CD4-positive, alpha-beta T cell treated with Interferon gamma for 1 hour (primary cell): ENCODE measurements at regions not wholly inside any gene's neighbourhood (a gene's known extent, or its start where the extent isn't known, plus 50 kb on each side); places are given as distances from the start of the nearest gene placed in this dataset.

Experiments used
- DNase-seq: peaks from one replicate; pipeline ENCODE4 v3.0.0-alpha.2; 2020

- DNase-seq: no peak
Measured at GRCh38 chr1:61028136-61028535, 54.2 kb upstream of the NFIA start.

DNA sequence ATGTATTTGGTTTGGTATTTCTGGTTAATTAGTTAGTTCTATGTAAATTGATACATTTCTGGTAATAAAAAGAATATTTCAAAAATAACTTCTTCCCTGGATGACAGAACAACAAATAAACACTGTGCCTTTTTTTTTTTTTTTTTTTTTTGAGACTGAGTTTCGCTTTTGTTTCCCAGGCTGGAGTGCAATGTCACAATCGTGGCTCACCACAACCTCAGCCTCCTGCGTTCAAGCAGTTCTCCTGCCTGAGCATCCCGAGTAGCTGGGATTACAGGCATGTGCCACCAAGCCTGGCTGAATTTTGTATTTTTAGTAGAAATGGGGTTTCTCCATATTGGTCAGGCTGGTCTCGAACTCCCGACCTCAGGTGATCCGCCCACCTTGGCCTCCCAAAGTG, 64.3 kb upstream of the NFIA start:
- peak; percentile 2 for DNase-seq

DNA sequence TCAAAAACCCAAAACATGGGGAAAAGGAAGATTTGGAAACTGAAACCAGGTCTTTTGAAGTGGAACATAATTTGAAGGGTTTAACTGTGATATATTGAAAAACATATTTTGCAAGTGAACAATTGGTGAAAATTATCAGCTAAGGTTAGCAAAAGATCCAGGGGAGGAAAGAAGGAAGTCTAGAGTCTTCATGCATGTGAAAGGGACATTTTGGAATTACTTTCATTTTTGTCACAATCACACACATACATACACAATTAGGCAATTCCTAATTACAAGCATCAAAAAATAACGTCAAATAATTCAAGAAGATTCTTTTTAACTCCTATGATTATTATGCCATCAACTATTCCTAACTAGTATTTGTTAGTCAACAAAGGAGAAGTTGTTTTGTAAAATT, 64.7 kb upstream of the NFIA start:
- DNase-seq: no peak

GRCh38 chr1:61013946-61014667, 68.3 kb upstream of the NFIA start:
- no peak for DNase-seq

DNA sequence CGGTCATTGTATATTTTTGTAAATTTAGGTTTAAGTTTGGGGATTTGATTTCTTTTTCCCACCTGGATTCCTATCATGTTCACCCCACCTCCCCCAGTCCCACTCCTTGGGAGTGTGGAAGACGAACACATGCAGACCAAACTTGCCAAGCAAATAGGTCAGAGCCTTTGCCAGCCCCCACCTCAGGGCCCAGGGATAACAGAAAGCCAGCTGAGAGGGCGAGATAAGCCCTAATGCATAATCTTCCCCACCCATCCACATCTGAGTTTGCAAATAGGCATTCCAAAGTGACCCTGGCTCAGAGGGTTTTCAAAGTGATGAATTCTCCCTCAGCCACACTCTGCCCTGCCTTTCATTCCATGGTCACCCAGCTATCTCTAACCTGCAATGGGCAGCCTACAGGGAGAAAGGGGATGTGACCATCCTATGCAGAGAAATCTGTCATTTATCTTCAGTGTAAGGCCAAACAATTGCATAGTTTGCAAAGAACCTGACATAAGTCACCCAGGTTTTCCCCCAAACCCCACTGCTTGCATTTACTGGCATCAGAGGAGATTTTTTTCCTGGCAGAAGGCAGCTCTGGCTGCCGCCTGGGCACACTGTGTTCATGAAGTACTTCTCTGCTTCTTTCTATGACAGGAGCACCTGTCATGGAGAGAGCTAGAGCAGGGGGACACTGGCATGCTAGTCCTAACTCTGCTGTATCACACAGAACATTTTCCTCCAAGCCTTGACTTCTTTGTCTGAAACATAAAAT, 69.0 kb upstream of the NFIA start:
- no peak for DNase-seq

DNA sequence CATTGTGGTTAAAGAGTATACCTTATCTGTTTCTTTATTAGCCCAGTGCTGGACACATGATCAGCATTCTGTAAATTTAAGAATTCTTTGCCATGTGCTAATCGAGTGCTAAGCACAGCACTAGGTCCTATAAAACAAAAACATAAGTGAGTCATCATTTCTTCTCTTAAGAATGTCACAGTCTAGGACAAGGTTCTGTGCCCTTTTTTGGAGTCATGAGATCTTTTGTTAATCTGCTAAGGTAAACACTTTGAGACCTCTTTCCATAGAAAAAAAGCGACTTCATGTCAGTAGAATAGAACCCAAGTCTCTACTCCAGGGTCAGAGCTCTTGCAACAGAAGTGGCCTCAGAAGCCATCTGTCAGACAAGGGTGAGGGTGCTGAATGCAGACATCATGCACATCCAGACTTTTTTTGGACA, 70.0 kb upstream of the NFIA start:
- no peak for DNase-seq

DNA sequence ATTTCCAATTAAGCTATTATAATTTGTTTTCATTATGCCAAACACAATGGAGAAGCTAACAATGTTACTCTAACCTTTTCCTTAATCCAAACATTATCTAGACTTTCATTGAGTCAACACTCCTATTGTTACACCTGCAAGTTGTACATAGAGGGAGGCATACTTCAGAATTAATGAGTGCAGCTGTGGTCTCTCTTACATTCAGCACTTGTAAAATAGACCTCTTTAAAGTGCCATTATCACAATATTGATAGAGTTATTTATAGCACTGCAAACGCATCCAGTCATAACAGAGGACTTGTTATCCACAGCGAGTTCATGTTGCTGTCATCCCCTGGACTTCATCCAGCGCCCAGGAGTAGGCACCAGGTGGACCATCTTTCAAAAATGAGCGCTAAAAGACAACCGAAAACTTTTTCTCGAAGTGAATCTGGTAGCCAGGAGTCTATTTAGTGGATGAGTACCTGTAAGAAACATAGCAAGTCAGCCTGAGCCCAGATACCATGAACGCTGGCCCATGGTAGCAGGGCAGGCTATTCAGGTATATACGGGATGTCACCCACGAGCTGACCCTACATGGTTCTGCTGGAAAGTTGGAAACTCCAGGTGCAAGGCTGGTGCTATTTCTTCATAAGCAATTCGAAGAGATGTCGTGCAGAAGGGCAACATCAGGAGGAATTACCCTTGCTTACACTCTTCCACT, 70.6 kb upstream of the NFIA start:
- no peak for DNase-seq

DNA sequence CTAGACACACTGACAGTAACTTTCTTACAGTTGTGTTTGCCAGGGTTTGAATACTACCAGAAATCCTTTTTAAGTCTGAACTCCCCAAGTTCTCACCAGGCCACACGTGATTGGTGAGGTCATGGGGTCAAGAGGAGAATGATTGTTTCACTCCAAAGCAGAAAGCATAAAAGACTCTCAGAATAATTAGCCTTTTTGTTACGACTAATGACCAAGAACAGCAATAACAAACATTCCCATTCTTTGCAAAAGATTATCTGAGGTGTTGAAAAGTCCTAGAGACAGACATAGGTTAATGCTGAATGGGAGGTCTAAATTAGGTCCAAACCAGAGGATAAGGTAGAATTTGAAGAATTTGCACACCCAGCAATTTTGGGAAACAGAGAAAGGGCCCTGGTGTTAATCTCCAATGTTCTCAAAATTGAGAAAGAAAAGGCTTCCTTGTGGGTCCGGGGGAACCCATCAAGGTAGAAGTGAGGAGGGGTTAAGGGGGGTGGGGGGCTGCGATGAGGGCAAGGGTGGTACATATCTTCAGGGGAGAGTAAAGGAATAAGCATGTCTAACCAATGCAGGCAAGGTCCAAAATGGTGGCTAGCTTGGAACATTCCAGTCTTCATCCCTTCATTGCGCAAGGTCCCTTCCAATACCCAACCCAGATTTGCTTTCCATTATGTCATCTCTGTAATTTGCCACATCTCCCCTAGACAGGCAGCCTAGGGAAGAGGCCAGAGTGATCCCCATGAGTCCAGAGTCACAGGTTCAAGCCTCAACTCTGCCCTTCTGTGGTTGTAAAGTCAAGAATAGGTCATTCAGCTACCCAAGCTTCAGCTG, 74.6 kb upstream of the NFIA start:
- DNase-seq: no peak

- DNase-seq: no peak
Measured at GRCh38 chr1:61005614-61006580, 76.5 kb upstream of the NFIA start.

DNA sequence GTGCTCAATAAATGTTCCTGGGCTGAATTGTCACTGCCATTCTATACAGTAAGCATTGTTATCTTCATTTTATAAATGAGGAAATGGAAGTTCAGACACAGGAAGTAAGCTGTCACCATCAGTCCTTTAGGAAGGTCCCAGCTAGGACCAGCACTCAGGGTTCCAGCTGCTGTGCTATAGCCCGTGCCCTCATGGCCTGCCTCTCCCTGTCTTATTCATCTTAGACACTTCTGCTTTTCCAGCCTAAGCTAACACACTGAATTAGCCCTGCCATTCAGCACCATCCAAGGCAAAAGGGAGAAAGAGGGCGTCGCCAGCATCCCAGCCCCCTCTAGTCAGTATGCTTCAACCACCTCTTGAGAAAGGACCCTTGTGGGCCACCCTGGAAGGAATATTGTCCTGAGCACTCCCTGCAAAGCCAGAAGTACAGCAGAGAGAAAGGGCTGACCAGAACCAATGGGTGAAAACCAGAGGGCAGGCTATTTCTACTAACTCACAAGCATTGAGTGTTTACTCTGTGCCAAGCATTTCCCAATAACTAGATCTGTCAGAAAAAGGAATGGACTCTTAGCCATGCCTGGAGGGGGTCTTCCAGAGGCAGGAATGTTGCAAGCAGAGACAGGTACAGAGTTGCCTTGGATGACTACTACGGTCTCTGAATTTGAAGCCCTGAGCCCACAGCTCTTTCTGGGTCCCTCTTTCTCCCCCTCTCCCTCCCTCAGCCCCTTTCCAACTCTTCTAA, 77.9 kb upstream of the NFIA start:
- DNase-seq: no peak

DNA sequence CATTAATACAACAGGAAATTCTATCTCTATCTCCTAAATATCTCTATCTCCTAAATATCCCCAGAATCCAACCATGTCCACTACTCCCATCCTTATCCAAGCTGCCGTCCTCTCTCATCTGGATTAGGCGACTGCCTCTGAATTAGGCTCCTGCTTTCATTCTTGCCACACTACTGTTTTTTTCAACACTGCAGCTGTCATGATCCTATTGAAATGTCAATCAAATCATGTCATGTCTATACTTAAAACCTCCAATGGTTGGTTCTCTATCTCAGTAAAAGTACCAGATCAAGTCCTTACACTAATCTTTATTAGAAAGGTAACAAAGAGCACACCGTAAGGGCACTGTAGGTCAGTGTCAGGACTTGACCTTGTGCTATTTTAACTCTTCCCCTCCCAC, 82.0 kb upstream of the NFIA start:
- no peak for DNase-seq

DNA sequence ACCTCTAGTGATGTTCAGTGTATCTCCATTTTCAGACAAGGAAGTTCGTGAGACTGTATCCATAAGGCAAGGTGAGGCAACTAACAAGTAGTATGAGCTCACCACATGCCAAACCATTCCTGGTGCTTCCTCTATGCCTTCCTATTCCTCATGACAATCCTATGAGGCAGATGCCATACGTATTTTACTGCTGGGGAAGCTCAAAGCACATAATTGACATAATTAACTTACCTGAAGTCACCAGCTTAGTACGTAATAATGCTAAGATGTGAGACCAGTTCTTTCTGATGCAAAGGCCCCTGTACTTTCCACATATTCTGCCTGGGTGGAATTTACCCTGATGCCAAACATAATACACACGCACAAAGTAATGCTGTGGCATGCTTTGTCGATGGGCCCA, 83.6 kb upstream of the NFIA start:
- no peak for DNase-seq

DNA sequence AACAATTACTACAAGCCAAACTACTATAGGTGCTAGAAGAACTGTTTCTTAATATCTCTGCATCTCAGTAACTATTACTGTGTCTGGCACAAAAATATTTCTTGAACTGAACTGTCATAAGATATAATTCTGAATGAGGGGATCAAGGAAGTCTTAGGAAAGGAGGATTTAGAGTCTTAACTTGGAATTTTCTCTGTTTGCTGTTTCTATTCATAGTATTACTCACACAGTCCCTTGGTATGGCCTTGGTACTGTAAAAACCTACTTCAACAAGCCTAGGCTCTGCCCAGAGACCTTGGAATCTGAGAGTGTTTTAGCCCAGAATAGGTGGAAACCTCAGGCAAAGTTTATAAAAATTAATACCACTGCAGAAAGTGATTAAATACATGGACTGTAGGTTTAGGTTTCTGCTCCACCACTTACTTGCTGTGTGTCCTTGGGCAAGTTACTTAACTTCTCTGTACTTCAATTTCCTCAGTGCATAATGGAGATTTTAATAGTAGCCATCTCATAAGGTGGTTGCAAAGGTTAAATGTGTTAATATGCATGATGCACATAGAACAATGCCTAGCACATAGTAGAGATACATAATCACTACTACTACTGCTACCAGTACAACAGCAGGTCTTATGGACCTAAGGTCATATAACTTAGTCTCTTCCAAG, 87.4 kb upstream of the NFIA start:
- no peak for DNase-seq

- no peak for DNase-seq
Measured at GRCh38 chr1:60994369-60994768, 88.0 kb upstream of the NFIA start.

GRCh38 chr1:60992165-60992564, 90.2 kb upstream of the NFIA start:
- DNase-seq: no peak

DNA sequence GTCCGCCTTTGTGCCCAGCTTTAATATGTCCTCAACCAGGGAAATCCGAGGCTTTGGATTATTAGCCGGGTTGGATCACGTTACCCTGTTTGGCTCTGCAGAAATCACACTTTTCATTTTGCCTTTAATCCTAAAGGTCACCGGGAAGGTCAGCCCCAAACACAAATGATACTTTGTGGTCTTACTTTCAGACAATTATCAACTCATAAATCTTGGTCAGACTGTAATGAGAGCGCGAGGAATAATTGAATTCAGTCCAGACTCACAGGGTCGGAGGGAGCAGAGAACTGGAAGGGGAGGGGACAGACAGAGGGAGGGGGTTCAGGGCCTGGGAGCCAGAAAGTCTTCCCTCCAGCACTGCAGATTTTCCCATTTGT, 91.7 kb upstream of the NFIA start:
- DNase-seq: no peak

- no peak for DNase-seq
Measured at GRCh38 chr1:60989749-60990713, 92.3 kb upstream of the NFIA start.

GRCh38 chr1:60988891-60989290, 93.5 kb upstream of the NFIA start:
- no peak for DNase-seq

DNA sequence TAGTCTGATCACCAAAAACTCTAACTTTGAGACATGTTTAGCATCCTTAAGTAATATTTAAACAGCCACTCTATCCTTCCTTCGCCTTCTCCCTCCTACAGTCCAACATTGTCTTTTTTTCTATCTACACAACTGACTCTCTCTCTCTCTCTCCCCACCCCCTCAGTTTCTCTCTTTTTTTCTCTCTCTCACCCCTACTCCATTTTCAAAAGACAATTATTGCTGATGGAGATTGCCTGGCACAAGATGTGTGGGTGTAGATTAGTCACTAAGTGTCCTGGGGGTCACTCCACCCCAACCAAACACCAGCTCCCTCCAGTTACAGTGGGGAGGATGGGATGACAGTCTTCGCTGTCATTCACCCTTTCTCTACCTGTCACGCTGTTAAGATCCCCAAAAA, 94.5 kb upstream of the NFIA start:
- no peak for DNase-seq
